ENCODE measurements at regions not wholly inside any gene's neighbourhood (a gene's known extent, or its start where the extent isn't known, plus 50 kb on each side); places are given as distances from the start of the nearest gene placed in this dataset.

- WGBS (ENCODE audit: missing lambda C conversion rate) = 30% methylated on average over 3 of the region's 3 CpGs
- H3K9me3 ChIP-seq = no peaks in the 10 kb centered on the region
- no peak overlapping the region for H3K27ac ChIP-seq
- no peak overlapping the region for H3K4me3 ChIP-seq
- FAIRE-seq (no peak), ATAC-seq (no peak), DNase-seq (ENCODE audit: low read depth in 1 of 2, low spot score in 1 of 2) (no peak)
- POLR2A ChIA-PET = no interaction called here
- no peak overlapping the region for H3K4me2 ChIP-seq
- CTCF ChIA-PET = interaction anchor here (0.8 kb wide), 1 partner anchor 18 kb away, joined by 3 read pairs; no protein-coding TSS in a partner anchor
- TF ChIP-seq POLR2AphosphoS2 (conservative IDR thresholded peaks at IDR 0.05; ENCODE audit: low read length) (no peak), TFCP2L1 (CRISPR knock-in tag; IDR thresholded peaks at IDR 0.05) (no peak), SREBF2 (IDR thresholded peaks at IDR 0.05) (no peak), TP53 (CRISPR knock-in tag; IDR thresholded peaks at IDR 0.05) (no peak)
- no peaks in the 10 kb centered on the region for H3K4me1 ChIP-seq
Observed at GRCh38 chr10:45095286-45095685, 94.6 kb downstream of the ZNF22 start.

DNA sequence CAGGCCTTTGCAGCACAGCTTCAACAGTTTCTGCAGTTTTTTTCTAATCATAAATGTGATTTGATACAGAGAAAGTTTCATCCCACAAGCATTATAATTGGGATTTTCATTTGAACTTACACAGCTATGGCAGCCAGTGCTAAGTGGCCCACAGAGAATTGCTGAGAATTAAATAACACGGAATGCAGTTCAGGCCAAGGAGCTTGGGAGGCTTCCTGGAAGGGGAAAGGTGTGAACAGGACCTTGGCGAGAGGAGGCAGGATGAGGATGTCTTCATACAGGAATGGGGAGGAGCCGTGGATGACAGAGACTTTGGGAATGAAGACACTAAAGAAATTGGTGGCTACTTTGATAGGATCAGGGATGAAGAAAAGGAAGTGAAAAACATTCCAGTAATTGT lies 95.3 kb downstream of the ZNF22 start:
- Histone ChIP-seq H3K27ac (no peak overlapping the region), H3K9me3 (no peaks in the 10 kb centered on the region), H3K4me2 (no peak overlapping the region), H3K4me1 (no peaks in the 10 kb centered on the region), H3K4me3 (no peak overlapping the region)
- CTCF ChIA-PET = no interaction called here
- FAIRE-seq (no peak), ATAC-seq (no peak), DNase-seq (ENCODE audit: low read depth in 1 of 2, low spot score in 1 of 2) (no peak)
- POLR2A ChIA-PET = no interaction called here
- WGBS (ENCODE audit: missing lambda C conversion rate) = 14% methylated on average over 3 of the region's 3 CpGs
- TF ChIP-seq FOSB (CRISPR knock-in tag; IDR thresholded peaks at IDR 0.05) (no peak), MAZ (IDR thresholded peaks at IDR 0.05; ENCODE audit: borderline replicate concordance, low read depth, low read length) (no peak), SREBF2 (IDR thresholded peaks at IDR 0.05) (no peak), BCL3 (IDR thresholded peaks at IDR 0.05) (no peak), GATA3 (IDR thresholded peaks at IDR 0.05; ENCODE audit: borderline replicate concordance) (no peak), JUN (IDR thresholded peaks at IDR 0.05) (no peak), MAFK (IDR thresholded peaks at IDR 0.05; ENCODE audit: partially characterized antibody) (no peak), NPAS2 (CRISPR knock-in tag; IDR thresholded peaks at IDR 0.05; ENCODE audit: borderline replicate concordance) (no peak), MYC (IDR thresholded peaks at IDR 0.05; ENCODE audit: borderline replicate concordance, low read length) (no peak), HEYL (CRISPR knock-in tag; IDR thresholded peaks at IDR 0.05) (no peak)
- TF ChIP-seq, protein P1, sequence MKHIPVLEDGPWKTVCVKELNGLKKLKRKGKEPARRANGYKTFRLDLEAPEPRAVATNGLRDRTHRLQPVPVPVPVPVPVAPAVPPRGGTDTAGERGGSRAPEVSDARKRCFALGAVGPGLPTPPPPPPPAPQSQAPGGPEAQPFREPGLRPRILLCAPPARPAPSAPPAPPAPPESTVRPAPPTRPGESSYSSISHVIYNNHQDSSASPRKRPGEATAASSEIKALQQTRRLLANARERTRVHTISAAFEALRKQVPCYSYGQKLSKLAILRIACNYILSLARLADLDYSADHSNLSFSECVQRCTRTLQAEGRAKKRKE (CRISPR knock-in tag; IDR thresholded peaks at IDR 0.05; ENCODE audit: low read depth) = no peak
- TF ChIP-seq, protein P2, sequence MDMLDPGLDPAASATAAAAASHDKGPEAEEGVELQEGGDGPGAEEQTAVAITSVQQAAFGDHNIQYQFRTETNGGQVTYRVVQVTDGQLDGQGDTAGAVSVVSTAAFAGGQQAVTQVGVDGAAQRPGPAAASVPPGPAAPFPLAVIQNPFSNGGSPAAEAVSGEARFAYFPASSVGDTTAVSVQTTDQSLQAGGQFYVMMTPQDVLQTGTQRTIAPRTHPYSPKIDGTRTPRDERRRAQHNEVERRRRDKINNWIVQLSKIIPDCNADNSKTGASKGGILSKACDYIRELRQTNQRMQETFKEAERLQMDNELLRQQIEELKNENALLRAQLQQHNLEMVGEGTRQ (IDR thresholded peaks at IDR 0.05) = no peak

- POLR2A ChIA-PET = no interaction called here
- Histone ChIP-seq H3K4me2 (no peak overlapping the region), H3K4me1 (no peaks in the 10 kb centered on the region), H3K4me3 (no peak overlapping the region), H3K27ac (no peak overlapping the region), H3K9me3 (no peaks in the 10 kb centered on the region)
- TF ChIP-seq RAD21 (conservative IDR thresholded peaks at IDR 0.05 in 1 of 2, IDR thresholded peaks at IDR 0.05 in 1 of 2) (no peak), ELK1 (IDR thresholded peaks at IDR 0.05; ENCODE audit: low read depth, low read length) (no peak), EHMT2 (IDR thresholded peaks at IDR 0.05; ENCODE audit: low read depth) (no peak), TFCP2L1 (CRISPR knock-in tag; IDR thresholded peaks at IDR 0.05) (no peak), CBX8 (IDR thresholded peaks at IDR 0.05) (no peak), MAZ (IDR thresholded peaks at IDR 0.05; ENCODE audit: borderline replicate concordance, low read depth, low read length) (no peak), FOSB (CRISPR knock-in tag; IDR thresholded peaks at IDR 0.05) (no peak), REST (IDR thresholded peaks at IDR 0.05) (no peak), HOXA7 (CRISPR knock-in tag; IDR thresholded peaks at IDR 0.05) (no peak), JUNB (IDR thresholded peaks at IDR 0.05) (no peak)
- no peak for ATAC-seq
- 32% methylated on average over 4 of the region's 4 CpGs for WGBS (ENCODE audit: missing lambda C conversion rate)
- DNase-seq (ENCODE audit: low read depth in 1 of 2, low spot score in 1 of 2) = no peak
- CTCF ChIA-PET = no interaction called here
- FAIRE-seq = no peak
Observed at GRCh38 chr10:45100429-45100828, 99.7 kb downstream of the ZNF22 start.

Measured in A549 (cell line).